Epithelial cell of proximal tubule (primary cell): ENCODE measurements at regions not wholly inside any gene's neighbourhood (a gene's known extent, or its start where the extent isn't known, plus 50 kb on each side); places are given as distances from the start of the nearest gene placed in this dataset.
"Not testable (repeated sequence)": the region's sequence is repeated elsewhere in the genome, so short reads cannot be mapped to it uniquely, and the experiment has no call there.

Experiments
- DNase-seq: peaks from one replicate; pipeline ENCODE4 v3.0.0-alpha.2; 2011; ENCODE audit warnings: low read depth
- H3K4me3 ChIP-seq: 2 replicates; pipeline ENCODE4 v1.5.1; 2011; ENCODE audit warnings: low read depth, mild to moderate bottlenecking, low read length
- CTCF ChIP-seq: conservative IDR thresholded peaks from 2 replicates; pipeline ENCODE4 v1.5.1; 2012; ENCODE audit warnings: low read depth, mild to moderate bottlenecking, low read length

DNA sequence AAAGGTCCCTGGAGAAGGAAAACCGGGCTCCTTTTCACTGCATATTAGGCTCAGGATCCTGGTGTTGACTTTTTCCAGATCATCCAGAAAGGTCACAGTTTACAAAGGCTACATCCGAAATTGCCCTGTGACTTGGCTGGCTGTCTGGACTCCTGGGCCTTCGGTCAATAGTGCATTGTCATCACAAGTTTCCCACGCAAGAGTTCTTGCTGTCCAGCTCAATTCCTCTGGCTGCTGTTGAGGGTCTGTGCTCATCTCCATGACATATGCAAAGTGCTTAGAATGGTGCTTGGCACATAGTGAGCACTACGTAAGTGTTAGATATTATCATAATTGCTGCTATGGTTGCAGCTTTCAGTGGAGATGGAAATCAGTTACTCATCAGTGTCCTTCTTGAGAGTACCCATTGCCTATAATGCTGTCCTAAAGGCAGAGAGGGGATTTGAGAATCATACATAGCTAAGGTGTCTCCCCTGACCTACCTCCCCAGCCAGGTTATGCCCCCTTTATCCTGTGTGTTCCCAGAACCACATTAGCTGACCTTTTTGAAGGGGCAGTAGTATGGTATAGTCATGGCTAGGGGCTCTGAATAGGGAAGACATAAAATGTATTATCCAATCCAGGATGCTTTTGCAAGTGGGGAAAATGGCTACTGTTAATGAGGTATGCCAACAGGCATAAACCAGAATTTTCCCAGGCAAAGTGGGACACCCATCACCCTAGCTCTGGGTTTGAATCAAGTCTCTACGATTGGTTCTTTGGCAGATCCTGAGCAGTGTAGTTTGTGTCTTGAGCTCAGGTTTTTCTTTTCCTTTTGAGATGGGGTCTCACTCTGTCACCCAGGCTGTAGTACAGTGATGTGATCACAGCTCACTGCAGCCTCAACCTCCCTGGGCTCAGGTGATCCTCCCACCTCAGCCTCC, 132.0 kb upstream of the CCND2 start:
- no peak for TF ChIP-seq CTCF
- no peak for DNase-seq
- no peak overlapping the region for H3K4me3 ChIP-seq

DNA sequence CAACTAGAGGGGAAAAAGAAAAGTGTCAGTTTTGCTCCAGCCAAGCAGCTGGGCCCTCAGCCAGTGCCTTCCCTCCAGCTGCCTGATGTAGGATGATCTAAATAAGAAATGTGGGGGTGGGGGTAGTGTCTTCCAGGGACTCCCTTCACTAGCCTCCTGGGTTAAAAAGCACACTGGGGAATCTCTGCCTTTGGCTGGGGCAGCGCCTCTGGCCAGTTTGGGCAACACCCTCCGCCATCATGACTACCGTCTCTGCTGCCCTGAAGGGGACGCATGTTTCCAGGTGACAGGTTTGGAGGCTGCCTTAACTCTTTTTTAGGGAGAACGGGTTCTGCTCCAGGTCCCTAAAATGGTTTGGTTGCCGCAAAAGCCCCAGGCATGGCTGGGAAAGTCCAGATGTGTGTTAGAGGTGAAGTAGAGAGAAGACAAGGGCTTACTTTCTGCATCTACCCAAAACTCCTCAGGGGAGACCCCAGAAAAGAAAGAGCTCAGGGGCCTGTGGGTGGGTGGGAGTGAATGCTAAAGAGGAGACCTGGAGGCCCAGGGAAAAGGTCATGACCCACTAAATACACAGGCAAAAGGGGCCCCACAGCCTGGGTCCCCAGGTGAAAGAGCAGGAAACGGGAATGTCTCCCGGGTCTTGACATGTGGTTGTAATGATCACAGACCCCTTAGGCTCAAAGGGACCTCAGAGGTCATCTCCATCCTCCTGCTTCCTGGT, 132.8 kb upstream of the CCND2 start:
- DNase-seq = no peak
- no peak overlapping the region for H3K4me3 ChIP-seq
- TF ChIP-seq CTCF = no peak

GRCh38 chr12:4139191-4139590, 134.4 kb upstream of the CCND2 start:
- no peak for TF ChIP-seq CTCF

DNA sequence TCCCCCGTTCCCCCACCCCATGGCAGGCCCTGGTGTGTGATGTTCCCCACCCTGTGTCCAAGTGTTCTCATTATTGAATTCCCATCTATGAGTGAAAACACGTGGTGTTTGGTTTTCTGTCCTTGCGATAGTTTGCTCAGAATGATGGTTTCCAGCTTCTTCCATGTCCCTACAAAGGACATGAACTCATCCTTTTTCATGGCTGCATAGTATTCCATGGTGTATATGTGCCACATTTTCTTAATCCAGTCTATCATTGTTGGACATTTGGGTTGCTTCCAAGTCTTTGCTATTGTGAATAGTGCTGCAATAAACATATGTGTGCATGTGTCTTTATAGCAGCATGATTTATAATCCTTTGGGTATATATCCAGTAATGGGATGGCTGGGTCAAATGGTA, 135.0 kb upstream of the CCND2 start:
- DNase-seq, H3K4me3 ChIP-seq: not testable (repeated sequence)

More at GRCh38 chr12:4139191-4139590, 134.4 kb upstream of the CCND2 start:
- DNase-seq = no peak
- no peak overlapping the region for H3K4me3 ChIP-seq

DNA sequence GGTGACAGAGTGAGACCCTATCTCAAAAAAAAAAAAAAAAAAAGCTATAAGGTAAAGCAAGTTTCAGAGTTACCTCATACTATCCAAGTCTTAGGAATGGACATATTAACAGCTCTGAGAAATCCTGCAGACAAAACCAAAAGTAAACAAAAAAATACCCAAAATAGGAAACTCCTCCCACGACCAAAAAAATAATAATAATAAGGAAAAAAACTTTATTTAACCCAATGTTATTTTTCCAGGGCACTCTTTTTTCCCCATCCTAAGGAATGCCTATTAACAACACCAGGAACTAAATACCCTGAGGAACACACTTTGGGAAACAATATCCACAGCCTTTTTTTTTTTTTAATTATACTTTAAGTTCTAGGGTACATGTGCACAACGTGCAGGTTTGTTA, 135.5 kb upstream of the CCND2 start:
- no peak overlapping the region for H3K4me3 ChIP-seq
- TF ChIP-seq CTCF = no peak
- no peak for DNase-seq

DNA sequence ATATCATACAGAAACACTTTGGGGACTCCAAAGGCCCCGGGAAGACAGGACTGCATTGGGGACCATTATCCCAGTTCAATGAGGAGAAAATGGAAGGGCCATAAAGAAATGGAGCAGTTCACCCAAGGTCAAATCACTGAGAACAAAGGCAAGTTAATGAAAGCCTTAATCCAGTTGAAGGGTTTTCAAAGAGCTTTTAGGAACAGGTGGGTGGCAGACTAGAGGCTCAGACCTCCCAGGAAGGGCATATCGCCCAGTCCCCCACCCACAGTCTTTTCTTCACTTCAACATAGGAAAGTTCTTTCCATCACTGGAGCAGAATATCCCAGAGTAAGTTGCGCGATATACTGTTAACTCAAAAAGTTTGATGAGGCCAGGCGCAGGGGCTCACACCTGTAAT, 136.1 kb upstream of the CCND2 start:
- no peak for TF ChIP-seq CTCF
- H3K4me3 ChIP-seq = no peak overlapping the region
- no peak for DNase-seq

DNA sequence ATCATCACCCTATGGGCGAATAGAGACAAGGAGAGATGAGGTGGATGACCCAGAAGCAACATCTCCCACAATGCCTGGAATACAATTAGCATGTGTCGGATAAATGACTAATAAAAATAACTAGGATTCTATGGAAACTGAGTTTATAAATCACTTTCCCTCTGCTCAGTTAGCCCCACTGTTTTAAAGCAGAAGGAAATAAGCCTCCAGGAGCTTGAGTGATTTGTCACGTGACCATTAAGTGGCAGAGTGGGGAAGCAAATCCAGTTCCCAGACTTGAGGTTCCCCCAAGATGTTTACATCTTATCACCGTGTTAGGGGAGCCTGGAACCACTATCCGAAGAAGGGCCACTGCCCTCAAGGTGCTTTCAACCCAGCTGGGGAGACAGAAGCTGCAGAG, 136.5 kb upstream of the CCND2 start:
- no peak for DNase-seq
- no peak overlapping the region for H3K4me3 ChIP-seq
- TF ChIP-seq CTCF = no peak
